Peyer's patch (tissue), 4 donors: ENCODE measurements at regions not wholly inside any gene's neighbourhood (a gene's known extent, or its start where the extent isn't known, plus 50 kb on each side); places are given as distances from the start of the nearest gene placed in this dataset.

ENCODE experiments used
- DNase-seq, 3 donors: peaks; one replicate each; pipeline ENCODE4 v3.0.0-alpha.2; 2017 to 2019
- H3K27ac ChIP-seq, 4 donors: fragments of 200-600 bp; sonication (generic); one replicate each; pipeline ENCODE4 v1.5.1; 2016 to 2019
- H3K27me3 ChIP-seq, 2 donors: fragments of 200-600 bp; sonication (generic); one replicate each; pipeline ENCODE4 v1.5.1; 2019
- H3K36me3 ChIP-seq, 3 donors: fragments of 200-600 bp; sonication (generic); one replicate each; pipeline ENCODE4 v1.5.1; 2016 to 2019
- H3K4me1 ChIP-seq, 4 donors: fragments of 200-600 bp; sonication (generic); one replicate each; pipeline ENCODE4 v1.5.1; 2016 to 2019
- H3K4me3 ChIP-seq, 4 donors: fragments of 200-600 bp; sonication (generic); 1 replicate in 3 of 4; 2 replicates in 1 of 4; pipeline ENCODE4 v1.5.1; 2016 to 2019; ENCODE audit warnings: mild to moderate bottlenecking in 1 of 4
- H3K9me3 ChIP-seq, 4 donors: fragments of 200-600 bp; sonication (generic); one replicate each; pipeline ENCODE4 v1.5.1; 2016 to 2019; ENCODE audit warnings: mild to moderate bottlenecking in 1 of 4
- POLR2A ChIP-seq, 2 donors: fragments of 450-650 bp; IDR thresholded peaks; one replicate each; pipeline ENCODE4 v1.5.1; 2017; ENCODE audit warnings: antibody characterized with exemption in 2 of 2, mild to moderate bottlenecking in 2 of 2, moderate library complexity in 2 of 2
- TF ChIP-seq, protein P1 (sequence below), 6 experiments: fragments of 450-650 bp in 4 of 6; fragments of 200-600 bp in 2 of 6; sonication (generic) in 1 of 6; IDR thresholded peaks; one replicate each; pipeline ENCODE4 v1.5.1; 2017 to 2019; ENCODE audit warnings: antibody characterized with exemption in 6 of 6, mild to moderate bottlenecking in 3 of 6, moderate library complexity in 1 of 6

DNA sequence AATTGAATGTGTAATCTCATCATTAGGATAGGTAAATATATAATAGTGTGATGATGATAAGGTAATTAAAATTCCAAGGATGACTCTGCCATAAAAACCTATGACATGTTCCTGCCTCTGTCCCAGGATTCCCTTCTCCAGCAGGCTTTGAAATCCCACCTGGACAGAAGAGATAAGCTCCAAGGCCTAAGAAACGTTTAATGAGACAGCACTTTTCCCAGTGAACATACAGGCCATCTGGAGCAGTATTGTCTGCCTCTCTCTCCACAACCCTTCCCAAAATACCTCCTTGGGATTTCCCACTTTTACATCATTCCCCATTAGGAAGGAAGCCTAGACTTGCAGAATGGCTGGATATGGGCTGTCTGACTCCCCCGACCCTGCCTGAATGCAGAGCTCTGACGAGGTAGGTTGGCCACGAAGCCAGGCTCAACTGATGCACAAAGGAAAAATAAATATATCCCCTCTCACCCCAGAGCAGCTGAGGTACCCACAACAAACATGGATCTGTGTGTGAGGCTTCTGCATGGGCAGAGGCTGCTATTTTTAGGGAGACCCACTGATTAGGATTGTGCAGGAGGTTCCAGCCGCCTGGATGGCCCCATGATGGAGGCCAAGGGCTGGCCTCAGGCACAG, 71.0 kb downstream of the TMPRSS5 start:
- H3K4me3 ChIP-seq, result no peak overlapping the region
- no peak for DNase-seq
- H3K27ac ChIP-seq, result no peak overlapping the region
- no peak for TF ChIP-seq POLR2A (IDR thresholded peaks at IDR 0.05)
- TF ChIP-seq, protein P1, sequence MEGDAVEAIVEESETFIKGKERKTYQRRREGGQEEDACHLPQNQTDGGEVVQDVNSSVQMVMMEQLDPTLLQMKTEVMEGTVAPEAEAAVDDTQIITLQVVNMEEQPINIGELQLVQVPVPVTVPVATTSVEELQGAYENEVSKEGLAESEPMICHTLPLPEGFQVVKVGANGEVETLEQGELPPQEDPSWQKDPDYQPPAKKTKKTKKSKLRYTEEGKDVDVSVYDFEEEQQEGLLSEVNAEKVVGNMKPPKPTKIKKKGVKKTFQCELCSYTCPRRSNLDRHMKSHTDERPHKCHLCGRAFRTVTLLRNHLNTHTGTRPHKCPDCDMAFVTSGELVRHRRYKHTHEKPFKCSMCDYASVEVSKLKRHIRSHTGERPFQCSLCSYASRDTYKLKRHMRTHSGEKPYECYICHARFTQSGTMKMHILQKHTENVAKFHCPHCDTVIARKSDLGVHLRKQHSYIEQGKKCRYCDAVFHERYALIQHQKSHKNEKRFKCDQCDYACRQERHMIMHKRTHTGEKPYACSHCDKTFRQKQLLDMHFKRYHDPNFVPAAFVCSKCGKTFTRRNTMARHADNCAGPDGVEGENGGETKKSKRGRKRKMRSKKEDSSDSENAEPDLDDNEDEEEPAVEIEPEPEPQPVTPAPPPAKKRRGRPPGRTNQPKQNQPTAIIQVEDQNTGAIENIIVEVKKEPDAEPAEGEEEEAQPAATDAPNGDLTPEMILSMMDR (IDR thresholded peaks at IDR 0.05), result no peak
- no peaks in the 10 kb centered on the region for H3K36me3 ChIP-seq
- H3K4me1 ChIP-seq, result no peaks in the 10 kb centered on the region
- H3K9me3 ChIP-seq, result no peaks in the 10 kb centered on the region
- H3K27me3 ChIP-seq, result no peaks in the 10 kb centered on the region

DNA sequence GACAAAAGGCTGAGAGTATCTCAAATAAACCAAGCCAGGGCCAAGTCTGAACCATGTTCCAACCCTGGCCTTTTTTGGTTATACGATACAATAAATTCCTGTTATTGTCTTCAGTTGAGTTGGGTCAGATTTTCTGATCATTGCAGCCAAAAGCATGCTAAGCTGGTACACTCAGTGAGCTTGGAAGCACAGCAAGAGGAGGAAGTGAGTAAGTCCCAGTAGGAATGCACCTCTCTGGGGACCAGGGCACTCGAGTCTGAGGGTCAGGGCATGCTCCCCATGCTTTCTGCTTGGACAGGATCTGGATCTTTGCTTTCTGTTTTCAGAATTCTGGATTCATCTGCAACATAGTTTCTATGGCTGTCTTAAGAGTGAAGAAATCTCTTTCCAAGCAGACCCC, 73.1 kb downstream of the TMPRSS5 start:
- H3K4me1 ChIP-seq, result no peaks in the 10 kb centered on the region
- no peaks in the 10 kb centered on the region for H3K9me3 ChIP-seq
- H3K27ac ChIP-seq, result no peak overlapping the region
- DNase-seq, result no peak
- no peak overlapping the region for H3K4me3 ChIP-seq
- no peaks in the 10 kb centered on the region for H3K36me3 ChIP-seq
- TF ChIP-seq POLR2A (IDR thresholded peaks at IDR 0.05), result no peak
- TF ChIP-seq, protein P1 (IDR thresholded peaks at IDR 0.05), result no peak
- H3K27me3 ChIP-seq, result no peaks in the 10 kb centered on the region

DNA sequence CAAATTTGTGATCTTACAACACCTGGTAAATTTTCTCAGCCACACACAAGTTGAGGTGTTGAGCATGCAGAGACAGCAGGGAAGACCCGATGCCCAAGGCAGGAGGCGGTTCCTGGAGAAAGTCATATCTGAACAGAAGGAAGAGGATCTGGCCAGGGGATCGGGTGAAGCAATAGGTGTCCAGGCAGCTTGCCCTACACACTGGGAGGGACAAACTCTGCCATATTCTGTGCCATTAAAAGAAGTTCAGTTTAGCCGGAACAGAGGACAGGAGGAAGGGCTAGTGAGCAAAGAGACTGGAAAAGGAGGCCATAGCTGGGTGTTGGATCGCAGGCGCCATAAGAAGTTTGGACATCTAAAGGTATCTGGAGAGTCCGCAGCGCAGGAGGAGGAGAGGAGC, 76.5 kb downstream of the TMPRSS5 start:
- Histone ChIP-seq H3K4me3 (no peak overlapping the region), H3K4me1 (no peaks in the 10 kb centered on the region), H3K36me3 (no peaks in the 10 kb centered on the region), H3K27ac (no peak overlapping the region), H3K9me3 (no peaks in the 10 kb centered on the region), H3K27me3 (no peaks in the 10 kb centered on the region)
- TF ChIP-seq, protein P1 (IDR thresholded peaks at IDR 0.05), result no peak
- no peak for TF ChIP-seq POLR2A (IDR thresholded peaks at IDR 0.05)
- DNase-seq, result no peak

DNA sequence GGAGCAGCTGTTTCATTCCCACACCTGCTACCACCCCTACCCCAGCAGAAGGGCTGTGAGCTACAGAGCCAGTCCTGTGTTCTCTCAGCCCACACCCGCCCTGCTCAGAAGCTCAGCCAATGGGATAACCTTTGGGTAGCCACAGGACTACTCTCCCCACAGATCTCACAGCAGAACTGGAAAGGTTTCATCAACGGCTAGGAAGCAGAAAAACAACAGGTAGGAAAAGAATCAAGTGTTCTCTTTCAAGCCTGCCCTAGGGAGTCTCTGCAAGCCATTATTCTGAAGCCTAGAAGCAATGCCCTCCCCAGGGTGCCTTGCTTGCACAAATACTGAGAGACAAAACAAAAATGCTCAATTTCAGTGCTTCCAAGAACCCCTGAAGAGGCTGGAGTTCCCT, 77.2 kb downstream of the TMPRSS5 start:
- no peaks in the 10 kb centered on the region for H3K4me1 ChIP-seq
- no peak for DNase-seq
- no peaks in the 10 kb centered on the region for H3K36me3 ChIP-seq
- H3K27ac ChIP-seq, result no peak overlapping the region
- no peaks in the 10 kb centered on the region for H3K27me3 ChIP-seq
- H3K4me3 ChIP-seq, result no peak overlapping the region
- no peaks in the 10 kb centered on the region for H3K9me3 ChIP-seq
- TF ChIP-seq, protein P1 (IDR thresholded peaks at IDR 0.05), result no peak
- TF ChIP-seq POLR2A (IDR thresholded peaks at IDR 0.05), result no peak

DNA sequence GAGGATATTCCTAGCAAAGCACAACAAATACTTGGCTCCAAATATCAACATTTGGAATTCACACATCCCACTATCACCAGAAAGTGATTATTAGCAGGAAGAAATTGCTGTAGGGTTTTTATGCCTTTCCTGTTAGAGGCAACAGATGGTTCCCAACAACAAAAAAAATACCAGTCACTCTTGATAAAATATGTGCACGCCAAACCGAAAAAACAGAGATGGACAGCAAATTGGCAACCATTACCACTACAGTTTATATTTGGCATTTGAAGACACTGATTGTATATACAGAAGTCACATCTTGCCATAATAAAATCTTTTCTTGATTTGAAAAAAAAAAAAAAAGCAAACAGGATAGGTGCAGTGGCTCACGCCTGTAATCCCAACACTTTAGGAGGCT, 78.2 kb downstream of the TMPRSS5 start:
- no peak for TF ChIP-seq POLR2A (IDR thresholded peaks at IDR 0.05)
- TF ChIP-seq, protein P1 (IDR thresholded peaks at IDR 0.05), result no peak
- no peaks in the 10 kb centered on the region for H3K36me3 ChIP-seq

DNA sequence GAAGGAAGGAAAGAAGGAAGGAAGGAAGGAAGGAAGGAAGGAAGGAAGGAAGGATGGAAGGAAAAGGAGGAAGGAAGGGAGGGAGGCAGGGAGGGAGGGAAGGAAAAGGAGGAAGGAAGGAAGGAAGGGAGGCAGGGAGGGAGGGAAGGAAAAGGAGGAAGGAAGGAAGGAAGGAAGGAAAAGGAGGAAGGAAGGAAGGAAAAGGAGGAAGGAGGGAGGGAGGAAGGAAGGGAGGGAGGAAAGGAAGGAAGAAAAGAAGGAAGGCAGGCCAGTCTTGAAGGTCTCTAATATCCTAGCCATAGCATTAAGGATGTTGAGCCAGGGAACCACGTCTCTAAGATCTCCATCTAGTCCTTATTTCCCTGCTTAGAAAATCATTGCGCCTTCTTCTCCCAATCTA, 78.8 kb downstream of the TMPRSS5 start:
- H3K4me1 ChIP-seq, result no peaks in the 10 kb centered on the region
- H3K36me3 ChIP-seq, result no peaks in the 10 kb centered on the region
- H3K9me3 ChIP-seq, result no peaks in the 10 kb centered on the region
- no peak overlapping the region for H3K27ac ChIP-seq
- TF ChIP-seq, protein P1 (IDR thresholded peaks at IDR 0.05), result no peak
- no peak for TF ChIP-seq POLR2A (IDR thresholded peaks at IDR 0.05)
- H3K4me3 ChIP-seq, result no peak overlapping the region
- DNase-seq, result no peak
- no peaks in the 10 kb centered on the region for H3K27me3 ChIP-seq

More for the DNA sequence above, 78.2 kb downstream of the TMPRSS5 start:
- Histone ChIP-seq H3K4me3 (no peak overlapping the region), H3K4me1 (no peaks in the 10 kb centered on the region), H3K27ac (no peak overlapping the region), H3K27me3 (no peaks in the 10 kb centered on the region), H3K9me3 (no peaks in the 10 kb centered on the region)
- no peak for DNase-seq
